ENCODE measurements at regions not wholly inside any gene's neighbourhood (a gene's known extent, or its start where the extent isn't known, plus 50 kb on each side); places are given as distances from the start of the nearest gene placed in this dataset.

DNA sequence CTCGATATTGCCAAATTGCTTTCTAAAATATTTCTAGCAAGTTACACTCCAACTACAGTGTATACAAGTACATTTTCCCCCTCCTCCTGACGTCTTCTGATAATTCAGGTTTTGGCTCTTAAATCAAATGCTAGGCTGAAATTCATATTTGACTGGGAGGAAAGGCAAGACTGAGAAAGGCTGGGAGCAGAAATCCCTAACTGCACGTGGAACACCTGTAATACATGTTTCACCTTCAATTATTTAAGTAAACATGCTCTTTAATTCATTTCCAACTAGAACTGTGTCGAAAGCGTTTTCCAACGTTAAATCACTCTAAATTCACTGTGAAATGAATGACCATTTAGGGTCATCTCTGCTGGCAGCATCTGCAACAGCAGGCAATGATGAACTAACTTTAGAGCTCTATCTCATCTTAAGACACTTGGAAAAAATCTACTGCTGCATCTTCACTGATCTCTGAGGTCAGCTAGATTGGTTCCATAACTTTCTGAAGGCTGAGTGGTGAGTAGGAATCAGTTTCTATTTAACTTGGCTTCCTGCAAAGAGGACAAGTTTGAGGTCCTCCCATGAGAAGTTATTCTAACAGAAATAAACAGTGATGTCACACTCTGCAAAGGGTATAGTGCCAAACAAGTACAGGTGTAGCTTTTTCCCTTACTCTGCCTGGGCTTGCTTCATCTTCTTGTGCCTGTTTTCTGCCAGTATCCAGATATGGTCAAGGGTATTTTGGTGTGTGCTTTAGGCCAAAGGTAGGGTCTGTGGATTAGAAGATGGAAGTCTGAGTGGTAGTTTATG lies 144.3 kb upstream of the PAK3 start:
- TF ChIP-seq CTCF (IDR thresholded peaks at IDR 0.05; ENCODE audit: control insufficient read depth, extremely low read depth, insufficient read depth): no peak
- H3K4me3 ChIP-seq (ENCODE audit: low read depth, low read length): no peak overlapping the region
- DNase-seq (ENCODE audit: low read depth): no peak

DNA sequence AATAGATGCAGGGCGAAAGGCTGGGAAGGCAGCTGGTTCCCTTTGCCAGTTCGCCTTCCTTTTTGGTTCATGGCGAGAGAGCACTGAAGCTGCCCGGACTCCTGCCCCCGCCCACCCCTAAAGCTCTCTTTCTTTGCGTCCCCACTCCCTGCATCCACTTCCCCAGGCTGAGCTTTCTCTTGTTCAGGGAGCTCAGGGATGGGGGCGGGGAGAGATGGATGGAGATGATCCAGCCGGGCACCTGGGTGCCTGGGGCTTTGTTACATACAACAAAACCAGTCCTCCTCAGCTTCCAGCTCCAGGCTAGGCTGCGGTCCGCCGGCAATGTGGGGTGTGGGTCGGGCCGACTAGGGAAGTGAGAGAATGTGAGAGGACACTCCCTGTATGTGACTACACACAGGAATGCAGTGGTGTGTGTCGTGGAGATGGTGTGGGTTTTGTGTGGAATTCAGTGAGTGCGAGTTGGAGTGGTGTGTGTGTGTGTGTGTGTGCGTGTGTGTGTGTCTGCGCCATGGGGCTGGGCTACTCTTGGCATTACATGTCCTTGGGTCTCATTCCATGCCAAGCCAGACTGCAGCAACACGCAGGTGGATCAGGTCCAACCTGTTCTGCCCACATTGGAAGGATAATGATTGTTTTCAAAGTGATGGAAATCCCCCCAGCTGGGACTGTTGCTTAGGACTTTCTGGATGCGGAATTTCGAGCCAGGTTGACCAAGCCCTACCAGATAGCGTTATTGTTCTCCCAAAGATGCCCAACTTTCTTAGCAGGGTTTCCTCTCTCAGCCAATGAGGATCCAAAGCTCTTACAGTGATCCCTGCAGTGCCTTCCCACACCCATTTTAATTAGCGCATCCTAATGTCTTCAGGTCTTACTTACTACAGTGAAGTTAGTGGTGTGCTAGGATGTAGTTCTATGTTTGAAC lies 149.4 kb upstream of the CHRDL1 start:
- DNase-seq (ENCODE audit: low read depth): no peak
- no peak for TF ChIP-seq CTCF (IDR thresholded peaks at IDR 0.05; ENCODE audit: control insufficient read depth, extremely low read depth, insufficient read depth)
- H3K4me3 ChIP-seq (ENCODE audit: low read depth, low read length): no peak overlapping the region

DNA sequence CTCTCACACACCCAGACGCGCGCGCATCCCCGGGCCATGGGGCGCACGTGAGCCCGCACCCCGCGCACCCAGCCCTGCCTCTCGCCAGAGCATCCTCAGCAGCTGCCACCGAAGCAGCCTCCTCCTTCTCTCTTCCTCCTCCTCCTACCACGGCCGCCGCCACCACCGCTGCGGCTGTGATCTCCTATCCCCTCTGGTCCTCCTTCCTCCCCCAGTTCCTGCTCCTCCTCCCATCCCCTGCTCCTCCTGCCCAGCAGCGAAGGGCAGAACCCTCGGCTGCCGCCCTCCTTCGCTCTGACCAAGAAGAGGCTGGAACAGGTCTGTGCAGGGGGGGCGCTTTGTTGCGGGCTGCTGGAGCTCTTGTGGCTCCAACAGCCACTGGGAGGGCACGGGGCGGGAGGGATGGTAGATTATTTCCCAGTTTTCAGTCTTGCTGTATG lies 148.7 kb upstream of the CHRDL1 start:
- no peak for TF ChIP-seq CTCF (IDR thresholded peaks at IDR 0.05; ENCODE audit: control insufficient read depth, extremely low read depth, insufficient read depth)
- H3K4me3 ChIP-seq (ENCODE audit: low read depth, low read length): no peak overlapping the region
- DNase-seq (ENCODE audit: low read depth): no peak

- TF ChIP-seq CTCF (IDR thresholded peaks at IDR 0.05; ENCODE audit: control insufficient read depth, extremely low read depth, insufficient read depth): no peak
- no peak overlapping the region for H3K4me3 ChIP-seq (ENCODE audit: low read depth, low read length)
- no peak for DNase-seq (ENCODE audit: low read depth)
Observed at GRCh38 chrX:110941906-110942305, 146.3 kb upstream of the CHRDL1 start.

- TF ChIP-seq CTCF (IDR thresholded peaks at IDR 0.05; ENCODE audit: control insufficient read depth, extremely low read depth, insufficient read depth): no peak
Observed at GRCh38 chrX:110938977-110939732, 143.5 kb upstream of the CHRDL1 start.

DNA sequence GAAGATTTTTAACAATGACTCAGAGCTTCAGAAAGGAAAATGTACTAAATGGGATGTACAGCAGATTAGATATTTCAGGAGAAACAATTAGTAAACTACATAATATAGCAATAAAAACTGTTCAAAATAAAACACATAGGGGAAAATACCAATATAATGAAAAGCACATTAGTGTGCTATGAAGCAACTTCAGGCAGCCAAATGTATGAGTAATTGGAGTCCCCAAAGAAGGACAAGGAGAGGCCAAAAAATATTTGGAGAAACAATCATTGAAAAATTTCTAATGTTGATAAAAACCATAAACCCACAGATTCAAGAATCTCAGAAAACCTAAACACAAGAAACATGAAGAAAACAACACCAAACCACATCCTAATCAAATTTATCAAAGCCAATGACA lies 129.3 kb upstream of the CHRDL1 start:
- no peak for DNase-seq (ENCODE audit: low read depth)
- no peak overlapping the region for H3K4me3 ChIP-seq (ENCODE audit: low read depth, low read length)
- no peak for TF ChIP-seq CTCF (IDR thresholded peaks at IDR 0.05; ENCODE audit: control insufficient read depth, extremely low read depth, insufficient read depth)

More at GRCh38 chrX:110938977-110939732, 143.5 kb upstream of the CHRDL1 start:
- H3K4me3 ChIP-seq (ENCODE audit: low read depth, low read length): no peak overlapping the region
- no peak for DNase-seq (ENCODE audit: low read depth)

Measured in LNCaP clone FGC (cell line).